ENCODE measurements at regions not wholly inside any gene's neighbourhood (a gene's known extent, or its start where the extent isn't known, plus 50 kb on each side); places are given as distances from the start of the nearest gene placed in this dataset.

GRCh38 chr1:196143602-196144342 lies 464.5 kb downstream of the KCNT2 start:
- no peak; the same call in 1 of the 2 replicates for TF ChIP-seq CTCF (IDR thresholded peaks at IDR 0.05; ENCODE audit: low read depth, low read length)
- DNase-seq (ENCODE audit: extremely low read depth, low read depth): no peak

- DNase-seq (ENCODE audit: extremely low read depth, low read depth): no peak
- TF ChIP-seq CTCF (IDR thresholded peaks at IDR 0.05; ENCODE audit: low read depth, low read length): no peak
These were observed 466.1 kb downstream of the KCNT2 start for GRCh38 chr1:196142111-196142640.

- no peak for DNase-seq (ENCODE audit: extremely low read depth, low read depth)
- no peak for TF ChIP-seq CTCF (IDR thresholded peaks at IDR 0.05; ENCODE audit: low read depth, low read length)
These were observed 471.8 kb downstream of the KCNT2 start for GRCh38 chr1:196136396-196136795.

GRCh38 chr1:196131691-196132090 lies 476.5 kb downstream of the KCNT2 start:
- no peak for TF ChIP-seq CTCF (IDR thresholded peaks at IDR 0.05; ENCODE audit: low read depth, low read length)
- DNase-seq (ENCODE audit: extremely low read depth, low read depth): no peak

- TF ChIP-seq CTCF (IDR thresholded peaks at IDR 0.05; ENCODE audit: low read depth, low read length): no peak
- no peak for DNase-seq (ENCODE audit: extremely low read depth, low read depth)
These were observed 479.4 kb downstream of the KCNT2 start for GRCh38 chr1:196128835-196129234.

- TF ChIP-seq CTCF (IDR thresholded peaks at IDR 0.05; ENCODE audit: low read depth, low read length): no peak
- DNase-seq (ENCODE audit: extremely low read depth, low read depth): no peak
These were observed 487.1 kb downstream of the KCNT2 start for GRCh38 chr1:196121181-196121580.

GRCh38 chr1:196115646-196116045 lies 492.6 kb downstream of the KCNT2 start:
- DNase-seq (ENCODE audit: extremely low read depth, low read depth): no peak
- no peak for TF ChIP-seq CTCF (IDR thresholded peaks at IDR 0.05; ENCODE audit: low read depth, low read length)
